ENCODE measurements at regions not wholly inside any gene's neighbourhood (a gene's known extent, or its start where the extent isn't known, plus 50 kb on each side); places are given as distances from the start of the nearest gene placed in this dataset.
"Not testable (repeated sequence)": the region's sequence is repeated elsewhere in the genome, so short reads cannot be mapped to it uniquely, and the experiment has no call there.

GRCh38 chr13:78139765-78140164, 221.1 kb upstream of the EDNRB start:
- no peak for DNase-seq (ENCODE audit: low spot score)

GRCh38 chr13:78138756-78139155, 220.1 kb upstream of the EDNRB start:
- DNase-seq (ENCODE audit: low spot score), result no peak

- DNase-seq (ENCODE audit: low spot score), result peak; percentile 71
These were observed 218.9 kb upstream of the EDNRB start for GRCh38 chr13:78137404-78138142.

- no peak for DNase-seq (ENCODE audit: low spot score)
These were observed 218.3 kb upstream of the EDNRB start for GRCh38 chr13:78136966-78137365.

GRCh38 chr13:78133511-78133910, 214.9 kb upstream of the EDNRB start:
- DNase-seq (ENCODE audit: low spot score), result no peak

- DNase-seq (ENCODE audit: low spot score), result no peak
These were observed 213.2 kb upstream of the EDNRB start for GRCh38 chr13:78131811-78132210.

GRCh38 chr13:78131346-78131745, 212.7 kb upstream of the EDNRB start:
- DNase-seq (ENCODE audit: low spot score), result no peak

- DNase-seq (ENCODE audit: low spot score), result no peak
These were observed 211.2 kb upstream of the EDNRB start for GRCh38 chr13:78129823-78130222.

- no peak for DNase-seq (ENCODE audit: low spot score)
These were observed 210.7 kb upstream of the EDNRB start for GRCh38 chr13:78129359-78129758.

- peak; percentile 42 for DNase-seq (ENCODE audit: low spot score)
These were observed 203.1 kb upstream of the EDNRB start for GRCh38 chr13:78121459-78122348.

GRCh38 chr13:78121001-78121400, 202.4 kb upstream of the EDNRB start:
- DNase-seq (ENCODE audit: low spot score), result no peak

GRCh38 chr13:78120144-78120543, 201.5 kb upstream of the EDNRB start:
- DNase-seq (ENCODE audit: low spot score), result not testable (repeated sequence)

GRCh38 chr13:78117070-78117469, 198.4 kb upstream of the EDNRB start:
- DNase-seq (ENCODE audit: low spot score), result not testable (repeated sequence)

GRCh38 chr13:78105656-78106055, 187.0 kb upstream of the EDNRB start:
- DNase-seq (ENCODE audit: low spot score), result no peak

- no peak for DNase-seq (ENCODE audit: low spot score)
These were observed 185.3 kb upstream of the EDNRB start for GRCh38 chr13:78103936-78104335.

- DNase-seq (ENCODE audit: low spot score), result no peak
These were observed 184.1 kb upstream of the EDNRB start for GRCh38 chr13:78102741-78103140.

- DNase-seq (ENCODE audit: low spot score), result peak; percentile 5
These were observed 183.6 kb upstream of the EDNRB start for GRCh38 chr13:78102121-78102677.

- DNase-seq (ENCODE audit: low spot score), result no peak
These were observed 181.9 kb upstream of the EDNRB start for GRCh38 chr13:78100486-78100885.

GRCh38 chr13:78098249-78098648, 179.6 kb upstream of the EDNRB start:
- DNase-seq (ENCODE audit: low spot score), result no peak

GRCh38 chr13:78096221-78096620, 177.6 kb upstream of the EDNRB start:
- DNase-seq (ENCODE audit: low spot score), result no peak

- DNase-seq (ENCODE audit: low spot score), result no peak
These were observed 169.5 kb upstream of the EDNRB start for GRCh38 chr13:78087966-78088678.
